ENCODE measurements at regions not wholly inside any gene's neighbourhood (a gene's known extent, or its start where the extent isn't known, plus 50 kb on each side); places are given as distances from the start of the nearest gene placed in this dataset.

DNA sequence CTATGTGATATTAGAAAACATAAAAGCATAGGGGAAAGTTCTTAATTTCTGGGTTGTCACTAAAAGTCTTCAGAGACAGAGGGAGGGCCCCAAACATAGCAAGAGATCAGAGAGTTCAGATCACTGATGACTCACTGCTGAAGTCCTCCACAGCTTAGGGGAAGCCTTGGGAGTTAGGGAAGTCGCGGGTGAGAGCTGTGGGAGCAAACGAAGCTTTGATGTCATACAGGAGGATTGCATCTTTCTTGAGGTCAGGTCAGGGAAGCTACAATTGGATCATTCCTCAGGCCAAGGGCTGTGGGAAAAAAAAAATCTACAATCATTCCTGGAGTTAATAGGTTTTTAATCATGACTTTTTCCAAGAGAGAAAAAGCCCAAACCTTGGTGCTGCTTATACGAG, 96.2 kb downstream of the COPS8 start:
- ChIA-PET POLR2A (no interaction called here), CTCF (no interaction called here)
- Mint-ChIP-seq H3K36me3 (ENCODE audit: low read depth) (no peaks in the 10 kb centered on the region), H3K4me3 (no peak overlapping the region), H3K4me1 (ENCODE audit: low read depth) (no peaks in the 10 kb centered on the region), H3K9me3 (no peaks in the 10 kb centered on the region), H3K27ac (no peak overlapping the region), H3K27me3 (peaks cover 22% of the 10 kb centered on the region)
- DNase-seq (no peak), ATAC-seq (no peak)
- TF ChIP-seq, protein P1, sequence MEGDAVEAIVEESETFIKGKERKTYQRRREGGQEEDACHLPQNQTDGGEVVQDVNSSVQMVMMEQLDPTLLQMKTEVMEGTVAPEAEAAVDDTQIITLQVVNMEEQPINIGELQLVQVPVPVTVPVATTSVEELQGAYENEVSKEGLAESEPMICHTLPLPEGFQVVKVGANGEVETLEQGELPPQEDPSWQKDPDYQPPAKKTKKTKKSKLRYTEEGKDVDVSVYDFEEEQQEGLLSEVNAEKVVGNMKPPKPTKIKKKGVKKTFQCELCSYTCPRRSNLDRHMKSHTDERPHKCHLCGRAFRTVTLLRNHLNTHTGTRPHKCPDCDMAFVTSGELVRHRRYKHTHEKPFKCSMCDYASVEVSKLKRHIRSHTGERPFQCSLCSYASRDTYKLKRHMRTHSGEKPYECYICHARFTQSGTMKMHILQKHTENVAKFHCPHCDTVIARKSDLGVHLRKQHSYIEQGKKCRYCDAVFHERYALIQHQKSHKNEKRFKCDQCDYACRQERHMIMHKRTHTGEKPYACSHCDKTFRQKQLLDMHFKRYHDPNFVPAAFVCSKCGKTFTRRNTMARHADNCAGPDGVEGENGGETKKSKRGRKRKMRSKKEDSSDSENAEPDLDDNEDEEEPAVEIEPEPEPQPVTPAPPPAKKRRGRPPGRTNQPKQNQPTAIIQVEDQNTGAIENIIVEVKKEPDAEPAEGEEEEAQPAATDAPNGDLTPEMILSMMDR (IDR thresholded peaks at IDR 0.05): no peak
- intact Hi-C loops (cut with micrococcal nuclease): no loop called here

DNA sequence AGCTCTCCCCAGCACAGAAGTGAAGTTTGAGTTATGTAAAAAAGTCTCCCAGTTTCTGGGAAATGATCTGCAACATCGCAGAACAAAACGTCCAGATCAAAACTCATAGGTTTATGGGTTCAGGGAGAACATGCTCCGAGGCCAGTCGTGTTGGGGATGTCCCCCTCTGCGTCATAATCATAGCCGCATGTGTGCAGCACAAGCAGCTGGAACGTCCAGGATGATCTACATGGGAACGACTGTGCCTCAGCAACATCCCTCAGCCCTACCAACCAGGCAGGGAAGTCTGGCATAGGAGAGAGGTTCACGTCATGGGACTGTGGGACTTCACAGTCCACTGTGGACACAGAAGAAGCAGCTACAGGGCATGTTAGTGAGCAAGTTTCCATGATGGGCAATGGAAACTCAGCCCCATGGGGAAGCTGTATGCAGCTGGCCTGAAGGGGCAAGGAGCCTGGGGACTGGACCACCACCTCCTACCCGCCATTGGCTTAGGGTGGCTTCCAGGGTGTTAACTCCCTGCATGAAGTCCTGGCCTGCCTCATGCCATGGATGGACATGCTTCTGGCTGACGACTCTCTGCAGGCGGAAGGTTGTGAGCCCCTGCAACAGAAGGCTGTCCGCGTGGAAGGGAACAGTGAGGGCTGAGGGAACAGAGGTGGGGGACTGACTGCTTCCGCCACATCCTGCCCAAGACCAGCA, 96.9 kb downstream of the COPS8 start:
- ChIA-PET CTCF (no interaction called here), POLR2A (no interaction called here)
- TF ChIP-seq, protein P1 (IDR thresholded peaks at IDR 0.05): no peak
- Mint-ChIP-seq H3K4me1 (ENCODE audit: low read depth) (no peaks in the 10 kb centered on the region), H3K27me3 (peaks cover 18% of the 10 kb centered on the region), H3K27ac (no peak overlapping the region), H3K4me3 (no peak overlapping the region), H3K36me3 (ENCODE audit: low read depth) (no peaks in the 10 kb centered on the region), H3K9me3 (no peaks in the 10 kb centered on the region)
- DNase-seq: no peak
- no peak for ATAC-seq
- intact Hi-C loops (cut with micrococcal nuclease): no loop called here

DNA sequence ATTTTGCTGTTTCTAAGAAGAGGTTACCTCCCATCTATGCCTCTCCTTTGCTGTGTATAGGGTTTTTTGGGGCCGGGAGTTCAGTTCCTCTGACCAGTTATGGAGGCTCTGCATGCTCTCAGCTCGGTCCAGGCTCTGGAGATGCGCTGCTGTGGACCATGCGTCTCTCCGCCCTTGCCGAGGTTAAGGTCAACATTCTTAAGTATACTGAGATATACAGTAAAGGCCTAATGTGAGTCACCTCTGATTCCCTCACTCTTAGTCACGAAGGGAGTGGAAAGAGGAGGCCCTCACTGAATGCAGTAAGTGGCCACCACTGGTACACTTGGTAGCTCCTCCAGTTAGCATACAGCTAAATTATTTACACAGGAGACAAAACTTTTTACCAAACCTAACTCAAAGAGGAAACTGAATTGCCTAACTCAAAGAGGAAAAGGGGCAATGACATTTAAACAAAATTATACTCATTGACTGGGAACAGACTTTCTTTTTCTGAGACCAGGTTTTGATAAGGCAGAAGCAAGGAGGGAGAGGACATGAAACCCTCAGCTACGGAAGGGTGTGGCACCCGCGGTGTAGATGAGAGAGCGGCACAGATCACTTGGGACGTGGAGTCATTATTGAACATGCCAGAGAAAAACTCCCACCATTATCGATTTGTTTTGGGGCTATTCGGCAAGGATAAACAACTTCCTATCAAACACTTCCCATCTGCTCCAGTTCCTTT, 98.7 kb downstream of the COPS8 start:
- no peaks in the 10 kb centered on the region for H3K36me3 Mint-ChIP-seq (ENCODE audit: low read depth)
- no peak overlapping the region for H3K4me3 Mint-ChIP-seq
- H3K9me3 Mint-ChIP-seq: no peaks in the 10 kb centered on the region
- intact Hi-C loops (cut with micrococcal nuclease): no loop called here
- TF ChIP-seq, protein P1 (IDR thresholded peaks at IDR 0.05): no peak
- ChIA-PET POLR2A (no interaction called here), CTCF (no interaction called here)
- H3K27ac Mint-ChIP-seq: no peak overlapping the region
- ATAC-seq (no peak), DNase-seq (no peak)
- peaks cover 17% of the 10 kb centered on the region for H3K27me3 Mint-ChIP-seq
- no peaks in the 10 kb centered on the region for H3K4me1 Mint-ChIP-seq (ENCODE audit: low read depth)

DNA sequence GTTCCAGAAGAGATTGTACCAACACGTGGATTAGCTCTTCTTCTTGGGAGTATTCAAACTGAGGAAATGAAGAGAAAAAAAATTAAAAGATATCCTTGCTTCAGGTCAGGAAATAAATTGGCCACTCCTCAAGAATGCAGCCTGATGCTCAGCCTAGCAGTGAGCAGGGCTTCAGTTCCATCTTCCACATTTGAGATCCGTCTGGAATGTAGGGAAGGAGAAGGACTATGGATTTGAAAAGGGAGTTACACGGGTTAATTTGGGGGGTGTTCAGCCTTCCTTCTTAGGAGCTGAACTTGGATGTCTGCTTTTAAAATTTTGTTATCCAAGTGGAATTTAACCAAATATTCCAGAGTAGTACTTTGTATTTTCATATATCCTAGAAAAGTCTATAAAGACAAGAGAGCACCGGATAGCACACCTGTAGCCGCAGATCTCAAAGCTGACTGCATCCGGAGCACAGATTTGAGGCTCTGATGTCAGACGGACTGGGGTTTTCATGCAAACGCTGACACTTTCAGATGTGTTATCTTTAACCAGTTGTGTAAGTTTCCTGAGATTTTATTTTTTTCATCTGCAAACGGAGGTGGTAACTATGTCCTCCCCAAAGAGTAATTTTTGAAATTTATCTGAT, 99.3 kb downstream of the COPS8 start:
- Mint-ChIP-seq H3K4me3 (no peak overlapping the region), H3K36me3 (ENCODE audit: low read depth) (no peaks in the 10 kb centered on the region), H3K4me1 (ENCODE audit: low read depth) (no peaks in the 10 kb centered on the region), H3K27ac (no peak overlapping the region), H3K27me3 (peaks cover 16% of the 10 kb centered on the region), H3K9me3 (no peaks in the 10 kb centered on the region)
- ATAC-seq: no peak
- DNase-seq: no peak
- ChIA-PET CTCF (no interaction called here), POLR2A (no interaction called here)
- TF ChIP-seq, protein P1 (IDR thresholded peaks at IDR 0.05): no peak
- intact Hi-C loops (cut with micrococcal nuclease): no loop called here

DNA sequence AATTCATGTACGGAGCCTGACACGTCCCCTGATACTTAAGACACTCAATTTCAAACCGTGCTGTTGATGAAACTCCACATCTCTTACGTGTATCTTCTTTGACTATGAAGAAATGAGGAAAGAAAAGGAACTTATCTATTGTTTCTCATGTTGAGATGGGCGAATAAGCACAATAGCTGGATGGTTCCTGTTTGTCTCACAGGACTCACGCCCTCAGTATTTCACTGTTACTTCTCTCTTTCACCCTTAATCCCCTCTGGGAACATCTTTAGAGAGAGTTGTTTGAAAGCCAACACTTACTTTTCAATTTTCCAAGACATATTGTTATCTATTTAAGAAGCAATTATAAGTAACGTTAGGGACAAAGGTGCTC, 99.8 kb downstream of the COPS8 start:
- intact Hi-C loops (cut with micrococcal nuclease): no loop called here
- Mint-ChIP-seq H3K27me3 (peaks cover 16% of the 10 kb centered on the region), H3K36me3 (ENCODE audit: low read depth) (no peaks in the 10 kb centered on the region), H3K27ac (no peak overlapping the region), H3K4me1 (ENCODE audit: low read depth) (no peaks in the 10 kb centered on the region), H3K4me3 (no peak overlapping the region), H3K9me3 (no peaks in the 10 kb centered on the region)
- POLR2A ChIA-PET: no interaction called here
- CTCF ChIA-PET: no interaction called here
- TF ChIP-seq, protein P1 (IDR thresholded peaks at IDR 0.05): no peak
- ATAC-seq: no peak
- no peak for DNase-seq

Measured in activated CD8-positive, alpha-beta T cell treated with anti-CD3 and anti-CD28 coated beads for 36 hours (primary cell).